ENCODE measurements at regions not wholly inside any gene's neighbourhood (a gene's known extent, or its start where the extent isn't known, plus 50 kb on each side); places are given as distances from the start of the nearest gene placed in this dataset.

DNA sequence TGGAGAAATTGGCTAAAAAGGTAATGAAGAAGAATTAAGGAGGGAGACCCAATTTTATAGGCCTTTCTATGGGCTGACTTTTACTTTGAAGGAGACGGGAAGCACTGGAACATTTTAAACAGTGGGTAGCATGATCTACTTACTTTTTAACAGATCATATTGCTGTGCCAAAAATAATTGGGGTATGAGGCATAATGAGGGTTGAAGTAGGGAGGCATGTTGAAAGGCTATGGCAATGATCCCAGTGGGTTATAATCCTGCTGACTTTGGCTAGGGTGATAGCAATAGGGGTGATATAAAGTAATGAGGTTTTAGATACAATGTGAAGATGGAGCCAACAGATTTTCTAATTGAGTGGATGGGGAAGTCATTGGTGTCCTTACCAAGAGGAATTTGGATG, 73.2 kb downstream of the GPR37 start:
- no peaks in the 10 kb centered on the region for H3K27me3 ChIP-seq (ENCODE audit: control insufficient read depth, insufficient read depth, low read length)
- WGBS (ENCODE audit: insufficient coverage, low lambda C conversion rate), result 100% methylated on average over 1 of the region's 1 CpG
- H3K4me1 ChIP-seq (ENCODE audit: control insufficient read depth, insufficient read depth, low read length), result no peaks in the 10 kb centered on the region
- no peaks in the 10 kb centered on the region for H3K36me3 ChIP-seq (ENCODE audit: control insufficient read depth, insufficient read depth, low read length)
- no peak overlapping the region for H3K27ac ChIP-seq (ENCODE audit: low read length)
- no peak overlapping the region for H3K4me3 ChIP-seq (ENCODE audit: low read length)
- DNase-seq, result no peak
- no peaks in the 10 kb centered on the region for H3K9me3 ChIP-seq (ENCODE audit: control insufficient read depth, low read depth, low read length)

DNA sequence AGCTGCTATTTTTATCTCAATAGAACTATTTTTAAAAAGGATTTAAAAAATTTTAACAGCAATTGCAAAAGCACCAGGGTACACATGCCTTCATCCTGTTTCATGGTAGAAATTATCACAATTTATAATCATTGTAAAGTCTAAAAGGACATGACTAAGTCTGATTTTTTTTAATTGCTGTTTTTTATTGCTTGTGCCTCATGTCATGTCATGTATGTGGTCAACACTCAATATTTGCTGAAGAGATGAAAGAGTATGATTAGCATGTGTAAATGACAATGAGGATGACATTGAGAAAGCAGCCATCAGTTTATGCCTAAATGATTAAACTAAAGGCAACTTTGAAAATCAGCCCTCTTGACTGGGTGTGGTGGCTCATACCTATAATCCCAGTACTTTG, 74.8 kb downstream of the GPR37 start:
- H3K4me3 ChIP-seq (ENCODE audit: low read length), result no peak overlapping the region
- no peak for DNase-seq
- H3K27me3 ChIP-seq (ENCODE audit: control insufficient read depth, insufficient read depth, low read length), result no peaks in the 10 kb centered on the region
- no peaks in the 10 kb centered on the region for H3K9me3 ChIP-seq (ENCODE audit: control insufficient read depth, low read depth, low read length)
- no peak overlapping the region for H3K27ac ChIP-seq (ENCODE audit: low read length)
- H3K4me1 ChIP-seq (ENCODE audit: control insufficient read depth, insufficient read depth, low read length), result no peaks in the 10 kb centered on the region
- H3K36me3 ChIP-seq (ENCODE audit: control insufficient read depth, insufficient read depth, low read length), result no peaks in the 10 kb centered on the region

DNA sequence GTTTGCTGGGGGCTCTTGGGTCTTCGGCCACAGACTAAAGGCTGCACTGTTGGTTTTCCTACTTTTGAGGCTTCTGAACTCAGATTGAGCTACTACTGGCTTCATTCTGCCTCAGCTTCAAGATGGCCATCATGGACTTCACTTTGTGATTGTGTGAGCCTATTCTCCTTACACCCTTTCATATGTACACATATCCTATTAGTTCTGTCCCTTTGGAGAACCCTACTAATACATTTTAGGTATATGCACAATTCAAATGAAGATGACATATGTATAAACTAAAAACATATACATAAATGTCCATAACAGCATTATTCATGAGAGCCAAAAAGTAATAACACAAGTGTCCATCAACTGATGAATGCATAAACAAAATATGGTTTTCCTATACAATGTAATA, 75.7 kb downstream of the GPR37 start:
- no peak for DNase-seq
- Histone ChIP-seq H3K27me3 (ENCODE audit: control insufficient read depth, insufficient read depth, low read length) (no peaks in the 10 kb centered on the region), H3K36me3 (ENCODE audit: control insufficient read depth, insufficient read depth, low read length) (no peaks in the 10 kb centered on the region), H3K4me3 (ENCODE audit: low read length) (no peak overlapping the region), H3K9me3 (ENCODE audit: control insufficient read depth, low read depth, low read length) (no peaks in the 10 kb centered on the region), H3K4me1 (ENCODE audit: control insufficient read depth, insufficient read depth, low read length) (no peaks in the 10 kb centered on the region), H3K27ac (ENCODE audit: low read length) (no peak overlapping the region)
- no CpG with 5 or more reads among the region's 1 CpG for WGBS (ENCODE audit: insufficient coverage, low lambda C conversion rate)

DNA sequence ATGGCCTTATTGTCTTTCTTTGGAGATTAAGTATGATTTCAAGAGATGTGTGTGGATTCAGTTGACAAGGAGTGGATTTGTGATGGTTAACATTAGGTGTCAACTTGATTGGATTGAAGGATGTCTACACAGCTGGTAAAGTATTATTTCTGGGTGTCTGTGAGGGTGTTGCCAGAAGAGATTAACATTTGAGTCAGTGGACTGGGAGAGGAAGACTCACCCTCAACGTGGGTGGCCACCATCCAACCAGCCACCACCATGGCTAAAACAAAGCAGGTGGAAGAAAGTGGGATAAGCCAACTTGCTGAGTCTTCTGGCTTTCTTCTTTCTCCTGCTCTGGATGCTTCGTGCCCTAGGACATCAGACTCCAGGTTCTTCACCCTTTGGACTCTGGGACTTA, 76.1 kb downstream of the GPR37 start:
- no peak overlapping the region for H3K4me3 ChIP-seq (ENCODE audit: low read length)
- WGBS (ENCODE audit: insufficient coverage, low lambda C conversion rate), result 60% methylated on average over 1 of the region's 2 CpGs
- no peaks in the 10 kb centered on the region for H3K4me1 ChIP-seq (ENCODE audit: control insufficient read depth, insufficient read depth, low read length)

DNA sequence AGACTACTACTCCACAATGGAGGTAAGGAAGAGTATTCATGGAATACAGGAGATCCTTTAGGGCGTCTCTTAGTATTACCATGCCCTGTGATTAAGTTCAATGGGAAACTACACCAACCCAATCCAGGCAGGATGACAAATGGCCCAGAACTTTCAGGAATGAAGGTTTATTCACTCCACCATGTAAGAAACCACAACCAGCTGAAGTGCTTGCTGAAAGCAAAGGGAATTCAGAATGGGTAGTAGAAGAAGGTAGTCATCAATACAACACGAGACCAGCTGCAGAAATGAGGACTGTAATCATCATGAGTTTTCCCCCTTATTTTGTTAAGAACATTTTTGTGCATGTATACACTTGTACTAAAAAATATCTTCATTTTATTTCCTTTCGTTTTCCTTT, 76.6 kb downstream of the GPR37 start:
- WGBS (ENCODE audit: insufficient coverage, low lambda C conversion rate), result 100% methylated on average over 1 of the region's 3 CpGs
- Histone ChIP-seq H3K4me1 (ENCODE audit: control insufficient read depth, insufficient read depth, low read length) (no peaks in the 10 kb centered on the region), H3K4me3 (ENCODE audit: low read length) (no peak overlapping the region), H3K36me3 (ENCODE audit: control insufficient read depth, insufficient read depth, low read length) (no peaks in the 10 kb centered on the region), H3K9me3 (ENCODE audit: control insufficient read depth, low read depth, low read length) (no peaks in the 10 kb centered on the region), H3K27ac (ENCODE audit: low read length) (no peak overlapping the region), H3K27me3 (ENCODE audit: control insufficient read depth, insufficient read depth, low read length) (no peaks in the 10 kb centered on the region)
- no peak for DNase-seq

More for the DNA sequence above, 76.1 kb downstream of the GPR37 start:
- Histone ChIP-seq H3K27ac (ENCODE audit: low read length) (no peak overlapping the region), H3K36me3 (ENCODE audit: control insufficient read depth, insufficient read depth, low read length) (no peaks in the 10 kb centered on the region), H3K27me3 (ENCODE audit: control insufficient read depth, insufficient read depth, low read length) (no peaks in the 10 kb centered on the region), H3K9me3 (ENCODE audit: control insufficient read depth, low read depth, low read length) (no peaks in the 10 kb centered on the region)
- no peak for DNase-seq

DNA sequence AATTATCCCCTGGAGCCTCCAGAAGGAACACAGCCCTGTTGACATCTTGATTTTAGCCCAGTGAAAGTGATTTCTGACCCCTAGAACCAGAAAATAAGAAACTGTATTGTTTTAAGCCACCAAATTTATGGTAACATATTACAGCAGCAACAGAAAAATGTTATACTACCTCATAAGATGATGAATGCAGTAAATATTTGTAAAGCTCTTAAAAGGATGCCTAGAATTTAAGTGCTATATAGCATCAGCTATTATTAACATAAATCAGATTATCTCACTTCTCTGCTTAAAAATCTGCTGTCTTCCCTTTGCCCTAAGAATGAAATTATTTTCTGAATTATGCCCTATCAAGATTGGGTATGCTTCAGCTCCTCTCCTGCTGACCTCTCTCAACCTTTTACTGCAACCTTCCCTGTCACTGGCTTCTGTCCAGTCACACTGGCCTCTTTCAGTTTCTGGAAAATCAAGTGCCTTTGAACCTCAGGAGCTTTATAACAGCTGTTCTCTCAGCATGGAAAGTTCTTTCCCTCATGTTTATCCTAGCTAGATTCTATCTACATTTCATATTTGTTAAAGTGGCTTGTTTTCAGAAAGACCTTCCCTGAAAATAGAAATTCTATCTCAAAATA, 78.9 kb downstream of the GPR37 start:
- no peaks in the 10 kb centered on the region for H3K36me3 ChIP-seq (ENCODE audit: control insufficient read depth, insufficient read depth, low read length)
- no peaks in the 10 kb centered on the region for H3K4me1 ChIP-seq (ENCODE audit: control insufficient read depth, insufficient read depth, low read length)
- no peak overlapping the region for H3K4me3 ChIP-seq (ENCODE audit: low read length)
- DNase-seq, result no peak
- no peak overlapping the region for H3K27ac ChIP-seq (ENCODE audit: low read length)
- no peaks in the 10 kb centered on the region for H3K9me3 ChIP-seq (ENCODE audit: control insufficient read depth, low read depth, low read length)
- H3K27me3 ChIP-seq (ENCODE audit: control insufficient read depth, insufficient read depth, low read length), result no peaks in the 10 kb centered on the region

DNA sequence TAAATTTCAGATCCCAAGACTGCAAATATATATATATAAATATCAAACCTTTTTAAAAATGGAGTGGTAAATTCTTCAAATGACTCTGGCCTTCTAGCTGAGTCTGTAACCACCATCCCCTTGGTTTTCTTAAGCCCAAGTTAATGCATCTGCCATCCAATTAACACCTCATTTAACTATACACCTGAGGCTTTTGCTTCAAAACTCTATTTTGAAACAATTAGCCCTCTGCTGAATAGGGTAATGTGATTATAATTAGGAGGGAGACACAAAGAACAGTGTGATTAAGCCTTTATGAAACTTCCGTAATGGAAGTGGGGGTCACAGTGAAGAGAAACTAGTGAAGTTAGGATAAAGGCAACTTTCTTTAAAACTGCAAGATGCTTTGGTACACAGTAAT, 83.6 kb downstream of the GPR37 start:
- Histone ChIP-seq H3K27ac (ENCODE audit: low read length) (no peak overlapping the region), H3K4me3 (ENCODE audit: low read length) (no peak overlapping the region), H3K4me1 (ENCODE audit: control insufficient read depth, insufficient read depth, low read length) (no peaks in the 10 kb centered on the region), H3K9me3 (ENCODE audit: control insufficient read depth, low read depth, low read length) (no peaks in the 10 kb centered on the region), H3K27me3 (ENCODE audit: control insufficient read depth, insufficient read depth, low read length) (no peaks in the 10 kb centered on the region), H3K36me3 (ENCODE audit: control insufficient read depth, insufficient read depth, low read length) (no peaks in the 10 kb centered on the region)
- 0% methylated on average over 1 of the region's 1 CpG for WGBS (ENCODE audit: insufficient coverage, low lambda C conversion rate)
- no peak for DNase-seq

DNA sequence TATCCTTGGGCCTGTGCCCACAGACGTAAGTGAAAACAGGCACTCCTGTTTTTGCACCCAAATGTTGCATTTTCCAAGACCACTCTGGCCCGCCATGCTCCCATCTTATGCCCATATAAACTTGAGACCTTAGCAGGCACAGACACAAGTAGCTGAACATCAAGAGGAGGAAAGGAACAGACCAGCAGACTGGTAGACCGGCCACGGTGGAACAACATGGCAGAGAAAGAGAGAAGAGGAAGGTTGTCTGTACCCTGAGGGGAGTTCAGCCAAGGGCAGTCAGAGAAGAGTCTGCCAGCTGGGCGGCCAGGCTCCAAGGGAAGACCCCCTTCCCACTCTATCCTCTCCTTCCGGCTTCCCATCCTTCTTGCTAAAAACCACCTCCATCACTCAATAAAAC, 85.3 kb downstream of the GPR37 start:
- Histone ChIP-seq H3K4me1 (ENCODE audit: control insufficient read depth, insufficient read depth, low read length) (no peaks in the 10 kb centered on the region), H3K36me3 (ENCODE audit: control insufficient read depth, insufficient read depth, low read length) (no peaks in the 10 kb centered on the region), H3K4me3 (ENCODE audit: low read length) (no peak overlapping the region), H3K27ac (ENCODE audit: low read length) (no peak overlapping the region), H3K9me3 (ENCODE audit: control insufficient read depth, low read depth, low read length) (no peaks in the 10 kb centered on the region), H3K27me3 (ENCODE audit: control insufficient read depth, insufficient read depth, low read length) (no peaks in the 10 kb centered on the region)
- WGBS (ENCODE audit: insufficient coverage, low lambda C conversion rate), result 100% methylated on average over 2 of the region's 6 CpGs
- DNase-seq, result no peak

DNA sequence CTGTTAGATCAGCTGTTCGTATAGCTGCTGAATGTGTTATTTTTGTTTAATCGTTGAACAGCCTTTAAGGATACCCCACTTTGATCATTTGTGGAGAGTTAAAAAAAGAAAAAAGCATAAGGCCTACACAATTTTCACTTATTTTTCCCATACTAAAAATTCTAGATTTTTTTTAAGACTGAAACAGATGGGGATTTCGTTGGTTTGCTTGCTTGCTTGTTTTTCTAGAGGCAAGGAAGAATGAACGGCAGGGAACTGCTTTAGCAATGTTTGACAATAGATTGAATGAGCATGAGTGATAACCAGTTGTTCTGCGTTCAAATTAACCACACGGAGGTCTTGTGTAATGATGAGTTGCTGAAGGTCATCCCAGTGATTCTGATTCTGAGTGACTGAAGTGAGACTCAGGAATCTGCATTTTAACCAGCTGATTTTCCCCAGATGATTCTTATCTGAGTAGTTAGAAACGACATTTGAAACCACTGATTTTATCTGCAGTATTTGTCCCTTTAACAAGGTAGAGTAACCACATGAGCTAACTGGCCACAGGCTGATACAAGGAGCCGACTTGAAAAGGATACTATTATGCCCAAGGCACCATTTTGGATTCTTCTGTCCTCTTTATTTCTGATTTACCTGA, 85.9 kb downstream of the GPR37 start:
- Histone ChIP-seq H3K27me3 (ENCODE audit: control insufficient read depth, insufficient read depth, low read length) (no peaks in the 10 kb centered on the region), H3K4me1 (ENCODE audit: control insufficient read depth, insufficient read depth, low read length) (no peaks in the 10 kb centered on the region), H3K9me3 (ENCODE audit: control insufficient read depth, low read depth, low read length) (no peaks in the 10 kb centered on the region), H3K36me3 (ENCODE audit: control insufficient read depth, insufficient read depth, low read length) (no peaks in the 10 kb centered on the region), H3K27ac (ENCODE audit: low read length) (no peak overlapping the region), H3K4me3 (ENCODE audit: low read length) (no peak overlapping the region)
- 100% methylated on average over 2 of the region's 8 CpGs for whole genome bisulfite sequencing (ENCODE audit: insufficient coverage, low lambda C conversion rate)
- no peak for DNase-seq

DNA sequence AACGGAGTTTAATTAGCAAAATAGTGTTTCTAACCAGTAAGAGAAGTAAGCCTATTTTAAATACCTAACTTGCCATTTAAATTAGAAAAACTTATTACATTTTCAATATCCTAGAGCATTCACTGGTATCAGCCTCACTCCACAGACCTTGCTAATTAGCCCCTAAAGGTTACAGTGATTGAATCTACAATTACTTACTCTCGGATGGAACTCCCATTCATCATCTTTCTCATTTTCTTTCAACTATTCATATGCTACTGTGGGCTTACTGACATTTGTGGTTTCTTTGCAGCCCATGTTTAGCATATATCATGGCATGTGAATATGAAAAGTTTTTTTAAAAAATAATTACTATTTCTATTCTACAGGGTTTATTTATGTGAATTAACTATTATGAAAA, 86.4 kb downstream of the GPR37 start:
- Histone ChIP-seq H3K36me3 (ENCODE audit: control insufficient read depth, insufficient read depth, low read length) (no peaks in the 10 kb centered on the region), H3K27me3 (ENCODE audit: control insufficient read depth, insufficient read depth, low read length) (no peaks in the 10 kb centered on the region), H3K4me3 (ENCODE audit: low read length) (no peak overlapping the region), H3K9me3 (ENCODE audit: control insufficient read depth, low read depth, low read length) (no peaks in the 10 kb centered on the region), H3K4me1 (ENCODE audit: control insufficient read depth, insufficient read depth, low read length) (no peaks in the 10 kb centered on the region), H3K27ac (ENCODE audit: low read length) (no peak overlapping the region)
- no peak for DNase-seq
- WGBS (ENCODE audit: insufficient coverage, low lambda C conversion rate), result 89% methylated on average over 1 of the region's 2 CpGs

DNA sequence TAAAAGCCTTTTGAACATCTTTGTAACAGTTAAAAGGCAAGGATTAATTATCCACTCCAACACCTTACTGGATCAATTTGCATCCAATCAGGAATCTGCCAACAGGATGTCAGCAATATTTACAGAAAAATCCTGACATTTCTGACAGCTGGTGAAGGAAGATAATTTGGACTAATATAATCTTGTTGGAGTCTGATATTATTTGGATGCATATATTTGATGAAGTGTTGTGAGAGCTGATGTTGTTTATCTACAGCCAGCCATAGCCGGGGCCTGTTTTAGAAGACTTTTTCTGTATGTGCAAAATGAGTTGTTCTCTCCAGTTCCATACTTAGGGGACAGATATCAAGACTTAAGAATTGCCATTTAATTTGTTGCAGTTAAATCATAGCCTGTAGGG, 91.1 kb downstream of the GPR37 start:
- no peaks in the 10 kb centered on the region for H3K27me3 ChIP-seq (ENCODE audit: control insufficient read depth, insufficient read depth, low read length)
- H3K4me1 ChIP-seq (ENCODE audit: control insufficient read depth, insufficient read depth, low read length), result no peaks in the 10 kb centered on the region
- no peaks in the 10 kb centered on the region for H3K9me3 ChIP-seq (ENCODE audit: control insufficient read depth, low read depth, low read length)
- H3K36me3 ChIP-seq (ENCODE audit: control insufficient read depth, insufficient read depth, low read length), result no peaks in the 10 kb centered on the region
- H3K4me3 ChIP-seq (ENCODE audit: low read length), result no peak overlapping the region
- no peak for DNase-seq
- WGBS (ENCODE audit: insufficient coverage, low lambda C conversion rate), result no CpG with 5 or more reads among the region's 1 CpG
- no peak overlapping the region for H3K27ac ChIP-seq (ENCODE audit: low read length)
